Islet of Langerhans (tissue), 1 donor: ENCODE measurements at regions not wholly inside any gene's neighbourhood (a gene's known extent, or its start where the extent isn't known, plus 50 kb on each side); places are given as distances from the start of the nearest gene placed in this dataset.
"Not testable (repeated sequence)": the region's sequence is repeated elsewhere in the genome, so short reads cannot be mapped to it uniquely, and the experiment has no call there.

Experiments used
- FAIRE-seq: peaks from one replicate; lab custom pipeline; 2011; peaks lifted over from hg19 to GRCh38; lab: Jason Lieb, UNC

GRCh38 chr12:88889326-88890110 is 309.2 kb upstream of the KITLG start:
- no peak for FAIRE-seq

- FAIRE-seq: no peak
These were observed 304.3 kb upstream of the KITLG start for GRCh38 chr12:88884600-88884999.

- FAIRE-seq: no peak
These were observed 302.4 kb upstream of the KITLG start for GRCh38 chr12:88882662-88883061.

GRCh38 chr12:88880051-88880450 is 299.8 kb upstream of the KITLG start:
- no peak for FAIRE-seq

DNA sequence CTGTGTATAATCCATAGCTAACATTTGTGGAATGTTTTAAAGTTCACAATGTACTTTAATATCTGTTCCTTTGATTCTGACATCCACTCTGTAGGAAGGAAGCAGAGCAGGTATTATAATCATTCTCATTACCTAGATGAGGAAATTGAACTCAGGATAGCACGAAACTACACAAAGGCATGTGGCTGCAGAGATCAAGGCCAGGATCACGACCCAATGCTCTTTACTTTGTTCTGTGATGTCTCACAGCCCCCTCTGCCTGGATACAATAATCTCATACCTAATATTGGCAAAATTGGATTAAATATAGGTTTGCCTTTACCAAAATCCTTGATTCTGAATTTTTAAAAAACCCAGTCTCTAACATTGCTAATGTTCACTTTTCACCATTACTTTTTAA is 298.0 kb upstream of the KITLG start:
- no peak for FAIRE-seq

- FAIRE-seq: no peak
These were observed 296.6 kb upstream of the KITLG start for GRCh38 chr12:88876857-88877256.

- FAIRE-seq: no peak
These were observed 289.9 kb upstream of the KITLG start for GRCh38 chr12:88870000-88870737.

GRCh38 chr12:88868050-88868449 is 287.8 kb upstream of the KITLG start:
- FAIRE-seq: no peak

GRCh38 chr12:88867510-88867909 is 287.2 kb upstream of the KITLG start:
- no peak for FAIRE-seq

- FAIRE-seq: no peak
These were observed 286.6 kb upstream of the KITLG start for GRCh38 chr12:88866881-88867280.

DNA sequence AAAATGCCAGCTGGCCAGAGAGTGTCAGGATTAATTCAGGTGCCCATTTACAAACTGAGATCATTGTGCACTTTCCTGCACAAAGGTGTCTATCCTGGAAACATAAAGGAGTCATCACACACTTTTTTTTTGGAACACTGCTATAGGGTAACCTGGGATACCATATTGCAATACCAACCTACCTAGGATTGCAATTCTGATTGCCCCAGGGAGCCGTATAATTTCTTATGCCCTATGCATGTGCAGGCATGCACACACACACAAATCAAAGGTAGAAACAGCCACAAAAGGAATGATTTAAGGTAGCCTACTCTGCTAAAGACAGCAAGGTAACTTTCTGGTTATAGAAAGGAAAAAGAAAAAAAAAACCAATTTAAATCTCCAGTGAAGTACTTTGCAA is 285.3 kb upstream of the KITLG start:
- FAIRE-seq: no peak

- no peak for FAIRE-seq
These were observed 280.6 kb upstream of the KITLG start for GRCh38 chr12:88860851-88861250.

- FAIRE-seq: no peak
These were observed 275.9 kb upstream of the KITLG start for GRCh38 chr12:88856201-88856600.

- no peak for FAIRE-seq
These were observed 275.0 kb upstream of the KITLG start for GRCh38 chr12:88855301-88855700.

- no peak for FAIRE-seq
These were observed 274.0 kb upstream of the KITLG start for GRCh38 chr12:88854260-88854659.

GRCh38 chr12:88847246-88847645 is 267.0 kb upstream of the KITLG start:
- not testable (repeated sequence) for FAIRE-seq

GRCh38 chr12:88844426-88844825 is 264.2 kb upstream of the KITLG start:
- no peak for FAIRE-seq

GRCh38 chr12:88842314-88842713 is 262.0 kb upstream of the KITLG start:
- no peak for FAIRE-seq

GRCh38 chr12:88839486-88839885 is 259.2 kb upstream of the KITLG start:
- no peak for FAIRE-seq

- no peak for FAIRE-seq
These were observed 255.9 kb upstream of the KITLG start for GRCh38 chr12:88836156-88836555.

GRCh38 chr12:88834226-88834625 is 254.0 kb upstream of the KITLG start:
- FAIRE-seq: no peak

- no peak for FAIRE-seq
These were observed 253.4 kb upstream of the KITLG start for GRCh38 chr12:88833641-88834116.

- FAIRE-seq: not testable (repeated sequence)
These were observed 248.3 kb upstream of the KITLG start for GRCh38 chr12:88828537-88828936.

GRCh38 chr12:88820012-88820411 is 239.7 kb upstream of the KITLG start:
- FAIRE-seq: no peak
